Testis (tissue), 2 donors: ENCODE measurements at regions not wholly inside any gene's neighbourhood (a gene's known extent, or its start where the extent isn't known, plus 50 kb on each side); places are given as distances from the start of the nearest gene placed in this dataset.

Experiments used
- DNase-seq: peaks from one replicate; pipeline ENCODE4 v3.0.0-alpha.2; 2019
- H3K27ac ChIP-seq, 2 donors: fragments of 200-600 bp; sonication (generic); one replicate each; pipeline ENCODE4 v1.5.1; 2019
- H3K27me3 ChIP-seq: fragments of 200-600 bp; sonication (generic); one replicate; pipeline ENCODE4 v1.5.1; 2019
- H3K36me3 ChIP-seq: fragments of 200-600 bp; sonication (generic); one replicate; pipeline ENCODE4 v1.5.1; 2017; ENCODE audit warnings: low read depth; ENCODE audit errors: missing control alignments
- H3K4me1 ChIP-seq: fragments of 200-600 bp; sonication (generic); one replicate; pipeline ENCODE4 v1.5.1; 2019
- H3K4me3 ChIP-seq, 2 donors: fragments of 200-600 bp; sonication (generic); one replicate each; pipeline ENCODE4 v1.5.1; 2017 to 2019
- H3K9me3 ChIP-seq: fragments of 200-600 bp; sonication (generic); one replicate; pipeline ENCODE4 v1.5.1; 2017
- POLR2A ChIP-seq: fragments of 450-650 bp; IDR thresholded peaks from one replicate; pipeline ENCODE4 v1.6.1; 2017; ENCODE audit warnings: antibody characterized with exemption, mild to moderate bottlenecking, moderate library complexity
- WGBS, 2 donors: methylation state at CpG; one replicate each; pipeline ENCODE4 v1.1.5; 2018; 5-methylcytosine and 5-hydroxymethylcytosine counted together
- intact Hi-C: fragments of 100-400 bp; cut with DNase I; formaldehyde crosslinking; loops from one replicate; pipeline ENCODE4 v1.15.1; 2023; ENCODE audit warnings: low total_unique reads
- TF ChIP-seq, protein P1 (sequence below), 3 experiments: fragments of 450-650 bp in 2 of 3; fragments of 200-600 bp in 1 of 3; sonication (generic) in 1 of 3; IDR thresholded peaks; one replicate each; pipeline ENCODE4 v1.5.1; 2016 to 2019; ENCODE audit warnings: antibody characterized with exemption in 3 of 3, mild to moderate bottlenecking in 2 of 3, moderate library complexity in 1 of 3

DNA sequence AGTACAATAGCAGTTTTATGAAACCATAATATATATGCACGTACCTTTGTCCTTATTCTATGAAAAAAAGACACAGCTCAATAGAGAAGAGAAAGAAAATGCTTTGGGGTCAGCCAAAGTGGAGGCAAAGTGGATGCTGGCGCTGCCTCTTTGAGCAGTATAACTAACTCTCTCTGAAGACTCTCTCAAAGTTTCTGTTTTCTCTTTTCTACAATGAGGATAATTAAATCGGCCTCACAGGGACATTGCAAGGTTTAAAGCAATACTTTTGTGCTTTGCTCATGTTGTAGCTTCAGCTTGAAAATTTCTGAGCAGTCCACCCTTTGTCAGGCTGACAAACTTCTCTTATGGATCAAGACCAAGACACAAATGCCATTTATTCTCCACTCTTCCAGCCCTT is 455.1 kb upstream of the MPDZ start:
- no peaks in the 10 kb centered on the region for H3K4me1 ChIP-seq
- no peaks in the 10 kb centered on the region for H3K27me3 ChIP-seq
- WGBS, 2 donors, result 83 to 85% methylated on average over 3 of the region's 3 CpGs
- H3K4me3 ChIP-seq, result no peak overlapping the region
- no peaks in the 10 kb centered on the region for H3K36me3 ChIP-seq
- TF ChIP-seq, protein P1, sequence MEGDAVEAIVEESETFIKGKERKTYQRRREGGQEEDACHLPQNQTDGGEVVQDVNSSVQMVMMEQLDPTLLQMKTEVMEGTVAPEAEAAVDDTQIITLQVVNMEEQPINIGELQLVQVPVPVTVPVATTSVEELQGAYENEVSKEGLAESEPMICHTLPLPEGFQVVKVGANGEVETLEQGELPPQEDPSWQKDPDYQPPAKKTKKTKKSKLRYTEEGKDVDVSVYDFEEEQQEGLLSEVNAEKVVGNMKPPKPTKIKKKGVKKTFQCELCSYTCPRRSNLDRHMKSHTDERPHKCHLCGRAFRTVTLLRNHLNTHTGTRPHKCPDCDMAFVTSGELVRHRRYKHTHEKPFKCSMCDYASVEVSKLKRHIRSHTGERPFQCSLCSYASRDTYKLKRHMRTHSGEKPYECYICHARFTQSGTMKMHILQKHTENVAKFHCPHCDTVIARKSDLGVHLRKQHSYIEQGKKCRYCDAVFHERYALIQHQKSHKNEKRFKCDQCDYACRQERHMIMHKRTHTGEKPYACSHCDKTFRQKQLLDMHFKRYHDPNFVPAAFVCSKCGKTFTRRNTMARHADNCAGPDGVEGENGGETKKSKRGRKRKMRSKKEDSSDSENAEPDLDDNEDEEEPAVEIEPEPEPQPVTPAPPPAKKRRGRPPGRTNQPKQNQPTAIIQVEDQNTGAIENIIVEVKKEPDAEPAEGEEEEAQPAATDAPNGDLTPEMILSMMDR (IDR thresholded peaks at IDR 0.05), result no peak
- TF ChIP-seq POLR2A, result no peak
- H3K27ac ChIP-seq, result no peak overlapping the region
- no peaks in the 10 kb centered on the region for H3K9me3 ChIP-seq
- intact Hi-C loops, result no loop called here
- DNase-seq, result no peak

DNA sequence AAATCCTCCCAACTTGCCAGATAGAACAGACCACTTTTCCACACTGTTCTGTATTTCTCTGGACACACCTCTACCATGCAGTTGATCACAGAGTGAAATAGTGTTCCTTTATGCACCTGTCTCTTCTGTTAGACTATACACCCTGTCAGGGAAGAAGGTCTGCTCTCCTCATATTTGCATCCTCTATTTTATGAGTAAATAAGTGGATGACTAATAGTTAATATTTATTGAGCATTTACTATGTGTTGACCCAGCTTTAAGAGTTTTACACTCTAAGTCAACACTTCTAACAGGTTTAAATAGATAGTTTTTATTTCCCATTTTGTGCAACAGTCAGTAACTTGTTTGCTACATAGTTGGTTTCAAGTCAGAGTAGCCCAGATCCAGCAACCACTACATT is 452.8 kb upstream of the MPDZ start:
- no peak for TF ChIP-seq POLR2A
- TF ChIP-seq, protein P1 (IDR thresholded peaks at IDR 0.05), result no peak
- Histone ChIP-seq H3K27ac (no peak overlapping the region), H3K27me3 (no peaks in the 10 kb centered on the region), H3K4me3 (no peak overlapping the region), H3K4me1 (no peaks in the 10 kb centered on the region), H3K9me3 (no peaks in the 10 kb centered on the region), H3K36me3 (no peaks in the 10 kb centered on the region)
- no peak for DNase-seq
- intact Hi-C loops, result no loop called here

DNA sequence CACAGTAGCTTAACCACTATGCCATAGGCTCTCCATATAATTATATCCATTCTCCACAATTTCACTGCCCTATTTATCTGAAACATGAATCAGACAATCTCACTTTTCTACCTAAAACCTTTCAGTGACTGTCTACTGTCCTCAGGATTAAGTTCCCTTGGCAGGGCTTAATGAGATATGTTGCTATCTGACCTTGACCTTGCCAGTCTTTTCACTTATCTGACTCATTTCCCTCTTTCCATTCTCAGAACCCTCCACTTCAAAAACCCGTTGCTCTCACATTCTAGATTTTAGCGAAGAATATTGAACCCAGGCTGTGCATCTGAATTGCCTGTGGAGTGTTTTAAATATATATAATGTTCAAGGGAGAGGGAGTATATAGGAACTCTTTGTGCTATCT is 452.1 kb upstream of the MPDZ start:
- TF ChIP-seq POLR2A, result no peak
- TF ChIP-seq, protein P1 (IDR thresholded peaks at IDR 0.05), result no peak
- no peaks in the 10 kb centered on the region for H3K9me3 ChIP-seq
- intact Hi-C loops, result no loop called here
- DNase-seq, result no peak
- H3K27me3 ChIP-seq, result no peaks in the 10 kb centered on the region
- H3K36me3 ChIP-seq, result no peaks in the 10 kb centered on the region
- no peaks in the 10 kb centered on the region for H3K4me1 ChIP-seq
- WGBS, 2 donors, result 0 to 87% methylated on average over 2 of the region's 2 CpGs
- H3K4me3 ChIP-seq, result no peak overlapping the region
- H3K27ac ChIP-seq, result no peak overlapping the region

DNA sequence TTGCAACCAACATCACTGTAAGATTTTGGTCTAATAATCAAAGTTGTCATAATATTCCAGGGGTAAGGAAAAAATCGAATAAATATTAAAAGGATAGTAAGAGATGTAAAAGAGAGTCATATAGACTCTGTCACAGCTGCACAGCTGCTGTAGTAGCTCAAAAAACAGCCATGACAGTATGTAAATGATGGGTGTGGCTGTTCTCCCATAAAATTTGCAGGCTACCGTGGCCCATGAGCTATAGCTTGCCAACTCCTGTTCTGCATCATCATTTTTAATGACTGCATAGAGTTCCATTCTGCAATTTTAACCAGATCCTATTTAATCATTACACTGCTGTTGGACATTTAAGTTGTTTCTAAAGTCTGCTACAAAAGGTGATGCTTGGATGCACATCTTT is 450.5 kb upstream of the MPDZ start:
- 81 to 96% methylated on average over 2 of the region's 2 CpGs for WGBS, 2 donors
- Histone ChIP-seq H3K4me3 (no peak overlapping the region), H3K27ac (no peak overlapping the region), H3K9me3 (no peaks in the 10 kb centered on the region), H3K27me3 (no peaks in the 10 kb centered on the region), H3K36me3 (no peaks in the 10 kb centered on the region), H3K4me1 (no peaks in the 10 kb centered on the region)
- DNase-seq, result no peak
- no peak for TF ChIP-seq POLR2A
- TF ChIP-seq, protein P1 (IDR thresholded peaks at IDR 0.05), result no peak
- intact Hi-C loops, result no loop called here

DNA sequence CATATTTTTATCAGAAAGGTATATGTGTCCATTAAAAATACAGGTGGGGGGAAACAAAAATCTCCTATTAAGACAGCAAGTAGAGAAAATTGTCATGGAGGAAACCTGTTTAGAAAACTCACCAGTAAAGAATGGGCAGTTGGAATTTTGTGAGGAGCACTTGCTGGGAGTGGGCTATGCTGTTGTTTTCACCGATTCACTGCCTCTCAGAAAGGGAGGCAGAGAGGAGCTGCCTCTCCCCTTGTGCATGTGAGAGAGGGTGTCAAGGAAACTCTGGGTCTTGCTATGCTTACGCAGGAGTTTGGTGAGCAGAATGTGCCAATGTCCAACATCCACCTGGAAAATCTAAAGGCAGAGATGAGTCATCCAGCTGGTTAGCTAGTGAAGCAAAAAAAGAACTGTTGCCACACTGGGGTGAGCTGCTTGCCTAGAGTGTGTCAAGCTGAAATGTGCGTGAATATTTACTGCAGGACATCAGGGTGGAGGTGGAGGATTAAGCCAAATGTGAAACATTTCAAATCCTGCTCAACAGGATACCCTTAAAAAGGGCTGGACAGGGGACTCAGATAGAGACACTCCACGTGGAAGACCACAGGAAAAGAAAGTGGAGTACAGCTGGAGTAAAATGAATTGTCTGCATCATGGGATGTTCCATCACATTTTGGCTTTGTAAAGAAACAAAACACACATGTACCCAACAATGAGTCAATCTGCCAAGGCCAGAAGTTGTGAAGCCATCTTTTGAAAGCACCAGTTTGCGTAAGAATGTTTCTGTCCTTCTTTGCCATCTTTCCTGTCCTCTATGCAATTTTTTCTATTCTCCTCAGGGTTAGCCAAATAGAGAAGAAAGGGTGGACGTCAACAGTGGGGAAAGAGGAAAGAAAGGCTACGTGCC is 449.7 kb upstream of the MPDZ start:
- Histone ChIP-seq H3K4me3 (no peak overlapping the region), H3K36me3 (no peaks in the 10 kb centered on the region), H3K9me3 (no peaks in the 10 kb centered on the region), H3K27ac (no peak overlapping the region), H3K4me1 (no peaks in the 10 kb centered on the region), H3K27me3 (no peaks in the 10 kb centered on the region)
- 92 to 94% methylated on average over 7 of the region's 7 CpGs for WGBS, 2 donors
- intact Hi-C loops, result no loop called here
- no peak for TF ChIP-seq POLR2A
- TF ChIP-seq, protein P1 (IDR thresholded peaks at IDR 0.05), result no peak
- DNase-seq, result no peak
